ENCODE measurements at regions not wholly inside any gene's neighbourhood (a gene's known extent, or its start where the extent isn't known, plus 50 kb on each side); places are given as distances from the start of the nearest gene placed in this dataset.
A peak's percentile ranks its signal among the peaks of the same experiment; 100 is the strongest.

GRCh38 chr10:61548364-61548763 is 95.2 kb upstream of the TMEM26 start:
- no peak overlapping the region for H3K27ac ChIP-seq
- no peaks in the 10 kb centered on the region for H3K27me3 ChIP-seq
- H3K9me3 ChIP-seq: no peaks in the 10 kb centered on the region
- DNase-seq: no peak
- 70 to 81% (median 80%) methylated on average over 4 of the region's 4 CpGs for WGBS, 5 donors
- intact Hi-C loops (cut with DNase I; ENCODE audit: low total_unique reads): no loop called here
- TF ChIP-seq EP300 (IDR thresholded peaks at IDR 0.05): no peak
- TF ChIP-seq CTCF (IDR thresholded peaks at IDR 0.05): no peak
- no peak for TF ChIP-seq POLR2A (IDR thresholded peaks at IDR 0.05)
- no peak for TF ChIP-seq POLR2AphosphoS5 (IDR thresholded peaks at IDR 0.05)
- H3K4me3 ChIP-seq: no peak overlapping the region
- H3K36me3 ChIP-seq: no peaks in the 10 kb centered on the region
- H3K4me1 ChIP-seq: no peaks in the 10 kb centered on the region

GRCh38 chr10:61547297-61547696 is 94.1 kb upstream of the TMEM26 start:
- Histone ChIP-seq H3K27ac (no peak overlapping the region), H3K9me3 (no peaks in the 10 kb centered on the region), H3K4me3 (no peak overlapping the region), H3K4me1 (no peaks in the 10 kb centered on the region), H3K36me3 (no peaks in the 10 kb centered on the region), H3K27me3 (no peaks in the 10 kb centered on the region)
- intact Hi-C loops (cut with DNase I; ENCODE audit: low total_unique reads): no loop called here
- no peak for TF ChIP-seq POLR2A (IDR thresholded peaks at IDR 0.05)
- TF ChIP-seq CTCF (IDR thresholded peaks at IDR 0.05): no peak
- TF ChIP-seq POLR2AphosphoS5 (IDR thresholded peaks at IDR 0.05): no peak
- no peak for TF ChIP-seq EP300 (IDR thresholded peaks at IDR 0.05)
- no peak for DNase-seq
- 81 to 100% (median 84%) methylated on average over 1 of the region's 1 CpG for WGBS, 5 donors

GRCh38 chr10:61545170-61545569 is 92.0 kb upstream of the TMEM26 start:
- H3K9me3 ChIP-seq: no peaks in the 10 kb centered on the region
- WGBS, 5 donors: 71 to 92% (median 87%) methylated on average over 1 of the region's 1 CpG
- no peaks in the 10 kb centered on the region for H3K4me1 ChIP-seq
- H3K36me3 ChIP-seq: no peaks in the 10 kb centered on the region
- no peak for DNase-seq
- no peaks in the 10 kb centered on the region for H3K27me3 ChIP-seq
- no peak for TF ChIP-seq CTCF (IDR thresholded peaks at IDR 0.05)
- TF ChIP-seq POLR2A (IDR thresholded peaks at IDR 0.05): no peak
- TF ChIP-seq EP300 (IDR thresholded peaks at IDR 0.05): no peak
- H3K4me3 ChIP-seq: no peak overlapping the region
- H3K27ac ChIP-seq: no peak overlapping the region
- intact Hi-C loops (cut with DNase I; ENCODE audit: low total_unique reads): no loop called here

GRCh38 chr10:61543831-61544230 is 90.7 kb upstream of the TMEM26 start:
- Histone ChIP-seq H3K4me1 (no peaks in the 10 kb centered on the region), H3K9me3 (no peaks in the 10 kb centered on the region), H3K4me3 (no peak overlapping the region), H3K36me3 (no peaks in the 10 kb centered on the region), H3K27ac (no peak overlapping the region), H3K27me3 (no peaks in the 10 kb centered on the region)
- DNase-seq: no peak
- TF ChIP-seq POLR2AphosphoS5 (IDR thresholded peaks at IDR 0.05) (no peak), CTCF (IDR thresholded peaks at IDR 0.05) (no peak), POLR2A (IDR thresholded peaks at IDR 0.05) (no peak), EP300 (IDR thresholded peaks at IDR 0.05) (no peak)
- intact Hi-C loops (cut with DNase I; ENCODE audit: low total_unique reads): no loop called here
- 54 to 90% (median 65%) methylated on average over 3 of the region's 3 CpGs for WGBS, 5 donors

- H3K36me3 ChIP-seq: no peaks in the 10 kb centered on the region
- no peaks in the 10 kb centered on the region for H3K27me3 ChIP-seq
- TF ChIP-seq POLR2AphosphoS5 (IDR thresholded peaks at IDR 0.05) (no peak), POLR2A (IDR thresholded peaks at IDR 0.05) (no peak), CTCF (IDR thresholded peaks at IDR 0.05) (no peak), EP300 (IDR thresholded peaks at IDR 0.05) (no peak)
- no peaks in the 10 kb centered on the region for H3K9me3 ChIP-seq
- H3K4me3 ChIP-seq: no peak overlapping the region
- H3K27ac ChIP-seq: no peak overlapping the region
- DNase-seq: peak in 1 of 2 donors; percentile 6
- intact Hi-C loops (cut with DNase I; ENCODE audit: low total_unique reads): no loop called here
- H3K4me1 ChIP-seq: no peaks in the 10 kb centered on the region
Measured at GRCh38 chr10:61542596-61542995, 89.4 kb upstream of the TMEM26 start.

Data from stomach (tissue), 8 donors.